Loucy (cell line): ENCODE measurements at regions not wholly inside any gene's neighbourhood (a gene's known extent, or its start where the extent isn't known, plus 50 kb on each side); places are given as distances from the start of the nearest gene placed in this dataset.

Source experiments
- EZH2phosphoT487 ChIP-seq: fragments of 200-600 bp; IDR thresholded peaks from 2 replicates; pipeline ENCODE4 v1.6.1; 2018; ENCODE audit warnings: antibody characterized with exemption, mild to moderate bottlenecking, moderate library complexity, borderline replicate concordance
- TF ChIP-seq, protein P1 (sequence below): fragments of 200-600 bp; sonication (generic); conservative IDR thresholded peaks from 2 replicates; pipeline ENCODE4 v1.5.1; 2014; ENCODE audit warnings: mild to moderate bottlenecking, antibody characterized with exemption, low read length

DNA sequence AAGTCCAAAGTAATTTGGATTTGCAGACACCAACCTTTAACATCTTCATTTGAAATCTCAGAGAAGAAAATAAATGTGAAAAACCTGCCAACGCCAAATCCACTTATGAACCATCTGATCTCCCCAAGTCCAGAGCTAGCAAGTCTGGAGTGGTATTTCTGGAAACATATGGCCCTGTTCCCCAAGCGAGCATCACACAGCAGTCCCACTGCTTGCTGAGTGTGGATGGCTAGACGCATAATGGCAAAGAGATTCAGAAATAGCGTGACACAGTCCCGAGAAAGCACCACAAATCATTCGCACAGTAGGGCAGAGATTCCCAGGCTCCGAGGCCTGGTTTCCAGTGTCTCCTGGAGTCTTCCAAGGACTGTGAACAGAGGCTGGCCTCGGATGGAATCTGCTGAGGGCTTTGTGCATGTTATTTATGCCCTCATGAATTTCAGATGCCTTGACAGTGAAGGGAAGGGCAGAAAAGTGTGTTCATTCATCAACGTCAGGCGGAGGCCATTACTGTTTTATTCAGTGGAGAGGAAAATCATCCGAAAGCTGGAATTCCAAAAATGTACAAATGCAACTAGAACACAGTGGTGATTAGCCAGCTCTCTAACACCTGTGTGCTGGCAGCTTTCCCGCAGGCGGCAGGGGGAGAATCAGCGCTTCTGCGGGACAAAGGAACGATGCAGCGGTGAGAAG, 417.0 kb downstream of the EIPR1 start:
- TF ChIP-seq, protein P1, sequence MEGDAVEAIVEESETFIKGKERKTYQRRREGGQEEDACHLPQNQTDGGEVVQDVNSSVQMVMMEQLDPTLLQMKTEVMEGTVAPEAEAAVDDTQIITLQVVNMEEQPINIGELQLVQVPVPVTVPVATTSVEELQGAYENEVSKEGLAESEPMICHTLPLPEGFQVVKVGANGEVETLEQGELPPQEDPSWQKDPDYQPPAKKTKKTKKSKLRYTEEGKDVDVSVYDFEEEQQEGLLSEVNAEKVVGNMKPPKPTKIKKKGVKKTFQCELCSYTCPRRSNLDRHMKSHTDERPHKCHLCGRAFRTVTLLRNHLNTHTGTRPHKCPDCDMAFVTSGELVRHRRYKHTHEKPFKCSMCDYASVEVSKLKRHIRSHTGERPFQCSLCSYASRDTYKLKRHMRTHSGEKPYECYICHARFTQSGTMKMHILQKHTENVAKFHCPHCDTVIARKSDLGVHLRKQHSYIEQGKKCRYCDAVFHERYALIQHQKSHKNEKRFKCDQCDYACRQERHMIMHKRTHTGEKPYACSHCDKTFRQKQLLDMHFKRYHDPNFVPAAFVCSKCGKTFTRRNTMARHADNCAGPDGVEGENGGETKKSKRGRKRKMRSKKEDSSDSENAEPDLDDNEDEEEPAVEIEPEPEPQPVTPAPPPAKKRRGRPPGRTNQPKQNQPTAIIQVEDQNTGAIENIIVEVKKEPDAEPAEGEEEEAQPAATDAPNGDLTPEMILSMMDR: no peak
- TF ChIP-seq EZH2phosphoT487: no peak
